ENCODE measurements at regions not wholly inside any gene's neighbourhood (a gene's known extent, or its start where the extent isn't known, plus 50 kb on each side); places are given as distances from the start of the nearest gene placed in this dataset.
"Not testable (repeated sequence)": the region's sequence is repeated elsewhere in the genome, so short reads cannot be mapped to it uniquely, and the experiment has no call there.

DNA sequence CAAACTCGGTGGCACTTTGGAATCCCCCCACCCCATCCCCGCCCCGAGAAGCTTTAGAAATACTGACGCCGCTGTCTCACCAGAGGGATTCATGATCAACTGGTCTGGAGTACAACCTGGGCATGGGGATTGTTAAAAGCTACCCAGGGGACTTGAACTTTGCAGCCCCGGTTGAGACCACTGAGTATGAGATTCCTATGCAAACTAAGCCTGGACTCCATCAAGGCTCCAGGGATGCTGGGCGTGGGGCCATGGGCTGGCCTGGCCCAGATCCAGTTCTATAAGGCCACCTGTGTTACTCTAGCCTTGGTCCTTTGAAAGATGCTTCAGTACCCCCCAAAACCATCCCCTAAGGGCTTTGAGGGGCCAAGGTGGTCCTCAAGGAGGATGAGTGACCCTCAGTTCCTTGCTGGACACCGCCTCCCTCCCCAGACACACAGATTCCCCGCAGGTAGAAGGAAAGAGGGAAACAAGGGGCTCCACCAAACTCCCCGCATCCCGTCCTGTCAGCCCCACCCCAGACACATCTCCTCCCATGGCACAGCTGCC is 68.5 kb downstream of the MRPL36 start:
- DNase-seq: peak; percentile 1

DNA sequence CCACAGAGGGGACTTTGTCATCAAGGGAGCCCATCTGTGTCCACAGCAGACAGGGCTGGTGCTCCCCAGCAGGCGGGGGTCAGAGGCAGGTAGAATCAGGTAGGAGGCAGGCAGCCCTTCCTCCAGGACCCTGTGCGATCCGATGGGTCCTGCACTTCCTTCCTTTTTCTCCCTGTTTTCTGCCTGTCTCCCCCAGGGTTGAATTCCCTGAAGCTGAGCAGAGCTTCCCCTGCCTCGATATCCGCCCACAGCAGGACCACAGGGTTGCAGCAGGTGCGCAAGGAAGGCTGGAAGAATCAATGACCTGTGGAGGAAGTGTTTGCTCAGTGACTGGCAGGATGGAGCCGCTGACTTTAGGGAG is 69.2 kb downstream of the MRPL36 start:
- DNase-seq: peak; percentile 1

DNA sequence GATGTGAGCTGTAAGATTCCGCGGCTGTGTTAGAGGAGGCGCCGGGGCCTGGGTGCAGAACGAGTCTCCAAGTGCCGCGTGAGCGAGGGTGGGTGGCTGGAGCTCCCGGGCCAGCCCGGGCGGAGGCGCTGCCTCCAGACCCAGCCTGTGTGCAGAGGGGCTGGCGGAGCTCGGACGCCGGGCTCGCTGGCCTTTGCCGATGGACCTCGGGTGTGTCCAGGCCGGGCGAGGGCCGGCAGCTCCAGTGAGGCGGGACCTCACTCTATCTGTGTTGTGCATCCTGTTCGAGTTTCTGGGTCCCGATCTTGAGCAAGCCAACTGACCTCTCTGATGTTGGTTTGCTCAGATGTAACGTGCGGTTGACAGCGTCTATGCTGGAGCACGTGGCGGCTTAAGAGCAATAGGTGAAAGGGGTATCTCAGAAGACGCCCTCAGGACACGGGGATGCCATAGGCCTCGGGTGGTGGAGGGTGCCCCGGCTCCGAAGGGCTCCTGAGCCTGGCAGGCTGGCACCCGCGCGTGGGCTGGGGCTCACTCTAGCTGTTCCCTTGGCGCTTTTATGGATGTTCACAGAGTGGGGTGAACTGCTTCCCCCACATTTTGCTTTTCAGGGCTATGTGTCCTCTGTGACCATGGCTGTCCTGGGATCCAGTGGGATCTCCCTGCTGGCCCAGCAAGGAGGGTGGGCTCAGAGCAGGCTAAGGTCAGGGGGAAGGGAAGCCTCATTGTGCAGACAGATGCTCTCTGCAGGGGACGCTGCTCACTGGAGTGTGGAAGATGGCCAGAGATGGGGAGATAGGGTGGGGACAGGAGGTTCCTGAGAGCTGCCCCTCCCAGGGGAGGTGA is 69.8 kb downstream of the MRPL36 start:
- DNase-seq: peak; percentile 2

- no peak for DNase-seq
These were observed 70.8 kb downstream of the MRPL36 start for GRCh38 chr5:1728846-1729245.

- DNase-seq: peak; percentile 2
These were observed 72.1 kb downstream of the MRPL36 start for GRCh38 chr5:1727571-1727970.

DNA sequence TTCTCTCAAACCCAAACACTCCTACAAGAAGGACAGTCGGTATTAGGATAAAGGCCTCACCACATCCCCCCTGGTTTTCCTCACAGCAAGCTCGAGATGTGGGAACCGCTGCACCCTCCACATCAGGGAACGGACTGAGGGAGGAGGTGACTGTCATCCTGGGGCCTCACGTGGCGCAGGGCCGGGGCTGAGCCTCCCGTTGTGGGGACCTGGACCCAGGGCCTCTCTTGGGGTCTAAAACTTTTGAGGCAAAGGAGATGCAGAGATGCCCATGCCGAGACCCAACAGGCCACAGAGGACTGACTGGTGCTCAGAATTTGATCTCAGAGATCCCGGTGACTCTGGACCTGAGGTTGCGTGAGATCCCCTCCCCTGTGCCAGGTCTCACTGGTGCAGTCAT is 72.7 kb downstream of the MRPL36 start:
- DNase-seq: no peak

DNA sequence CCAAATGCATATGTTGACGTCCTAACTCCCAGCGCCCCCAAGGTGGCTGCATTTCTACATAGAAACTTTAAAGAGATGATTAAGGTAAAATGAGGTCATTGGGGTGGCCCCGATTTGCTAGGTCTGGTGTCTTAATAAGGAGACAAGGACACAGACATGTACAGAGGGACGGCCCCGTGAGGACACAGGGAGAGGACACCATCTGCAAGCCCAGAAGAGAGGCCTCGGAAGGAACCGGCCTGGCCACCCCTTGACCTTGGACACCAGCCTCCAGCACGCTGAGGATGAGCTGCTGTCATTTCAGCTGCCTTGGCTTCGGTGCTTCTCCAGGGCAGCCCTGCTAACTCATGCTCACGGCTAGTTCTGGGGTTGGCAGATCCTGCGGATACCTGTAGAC is 73.2 kb downstream of the MRPL36 start:
- peak; percentile 1 for DNase-seq

GRCh38 chr5:1725641-1726468 is 73.8 kb downstream of the MRPL36 start:
- peak; percentile 2 for DNase-seq

- peak; percentile 19 for DNase-seq
These were observed 74.6 kb downstream of the MRPL36 start for GRCh38 chr5:1724822-1725602.

DNA sequence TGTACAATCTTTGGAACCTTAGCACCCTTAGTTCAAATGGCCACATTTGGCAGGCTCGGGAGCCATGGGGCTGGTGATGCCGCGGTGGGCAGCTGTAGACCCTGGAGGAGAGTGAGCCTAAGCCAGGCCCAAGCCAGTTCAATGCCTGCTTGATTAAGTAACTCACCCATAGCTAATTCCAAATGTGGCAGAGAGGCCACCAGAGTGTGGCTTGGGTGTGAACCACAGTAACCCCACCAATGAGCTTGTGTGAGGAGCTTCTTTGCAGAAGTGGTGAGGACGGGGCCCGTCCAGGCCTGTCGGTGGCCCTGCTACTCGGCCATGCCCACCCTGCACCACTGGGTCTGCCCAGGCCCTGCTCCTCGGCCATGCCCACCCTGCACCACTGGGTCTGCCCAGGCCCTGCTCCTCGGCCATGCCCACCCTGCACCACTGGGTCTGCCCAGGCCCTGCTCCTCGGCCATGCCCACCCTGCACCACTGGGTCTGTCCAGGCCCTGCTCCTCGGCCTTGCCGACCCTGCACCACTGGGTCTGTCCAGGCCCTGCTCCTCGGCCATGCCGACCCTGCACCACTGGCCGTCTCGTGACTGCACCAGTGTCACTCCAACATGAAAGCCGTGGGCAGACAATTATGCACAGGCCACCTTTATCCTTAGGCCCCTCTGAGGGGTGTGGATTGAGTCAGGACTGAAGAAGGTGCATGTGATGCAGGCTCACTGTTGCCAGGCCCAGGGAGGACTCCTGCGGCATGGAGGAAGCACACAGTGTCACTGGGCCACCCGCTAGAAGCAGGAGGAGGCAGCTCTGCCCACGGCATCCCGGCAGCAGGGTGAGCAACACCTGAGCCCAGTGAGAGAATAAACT is 75.4 kb downstream of the MRPL36 start:
- peak; percentile 3 for DNase-seq

DNA sequence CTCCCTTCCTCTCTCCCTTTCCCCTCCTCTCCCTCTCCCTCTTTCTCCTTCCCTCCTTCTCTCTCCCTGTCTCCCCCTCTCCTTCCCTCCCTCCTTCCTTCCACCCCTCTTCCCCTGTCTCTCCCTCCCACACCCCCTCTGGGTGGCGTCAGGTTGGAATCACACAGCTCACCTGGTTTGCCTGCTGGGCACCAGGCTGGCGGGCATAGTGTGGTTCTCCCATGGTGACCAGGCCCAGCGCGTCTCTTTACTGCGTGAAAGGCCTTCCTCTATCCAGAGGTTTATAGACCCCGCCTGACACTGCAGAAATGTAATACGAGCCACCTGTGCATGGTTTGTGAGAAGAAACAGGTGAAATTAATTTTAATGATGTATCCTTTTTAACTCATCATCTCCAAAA is 76.2 kb downstream of the MRPL36 start:
- peak; percentile 2 for DNase-seq

GRCh38 chr5:1722877-1723276 is 76.8 kb downstream of the MRPL36 start:
- peak; percentile 1 for DNase-seq

GRCh38 chr5:1720396-1721110 is 79.1 kb downstream of the MRPL36 start:
- no peak for DNase-seq

DNA sequence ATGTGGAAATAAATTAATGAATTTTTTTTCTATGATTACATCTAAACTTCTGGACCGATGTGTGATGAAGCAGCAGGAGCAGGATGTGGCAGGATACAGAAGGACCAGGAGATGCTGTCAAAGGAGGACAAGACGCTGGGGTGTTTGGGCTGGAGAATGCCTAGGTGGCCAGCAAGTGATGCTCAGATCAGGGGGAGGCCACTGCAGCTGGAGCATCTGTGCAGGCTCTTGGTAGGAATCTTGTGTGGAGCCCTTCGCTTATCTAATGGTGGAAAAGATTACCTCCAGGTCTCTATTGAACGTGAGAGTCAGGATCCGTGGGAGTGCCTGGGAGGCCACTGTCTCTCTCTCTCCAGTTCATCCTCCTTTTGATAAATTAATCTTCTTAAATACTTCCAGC is 79.8 kb downstream of the MRPL36 start:
- DNase-seq: no peak

GRCh38 chr5:1718669-1719068 is 81.0 kb downstream of the MRPL36 start:
- no peak for DNase-seq

DNA sequence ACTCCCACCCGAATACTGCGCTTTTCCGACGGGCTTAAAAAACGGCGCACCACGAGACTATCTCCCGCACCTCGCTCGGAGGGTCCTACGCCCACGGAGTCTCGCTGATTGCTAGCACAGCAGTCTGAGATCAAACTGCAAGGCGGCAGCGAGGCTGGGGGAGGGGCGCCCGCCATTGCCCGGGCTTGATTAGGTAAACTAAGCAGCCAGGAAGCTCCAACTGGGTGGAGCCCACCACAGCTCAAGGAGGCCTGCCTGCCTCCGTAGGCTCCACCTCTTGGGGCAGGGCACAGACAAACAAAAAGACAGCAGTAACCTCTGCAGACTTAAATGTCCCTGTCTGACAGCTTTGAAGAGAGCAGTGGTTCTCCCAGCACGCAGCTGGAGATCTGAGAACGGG is 89.5 kb downstream of the MRPL36 start:
- DNase-seq: not testable (repeated sequence)

GRCh38 chr5:1709171-1709803 is 90.3 kb downstream of the MRPL36 start:
- no peak for DNase-seq

- DNase-seq: no peak
These were observed 91.0 kb downstream of the MRPL36 start for GRCh38 chr5:1708592-1709141.

GRCh38 chr5:1707467-1707866 is 92.2 kb downstream of the MRPL36 start:
- no peak for DNase-seq

DNA sequence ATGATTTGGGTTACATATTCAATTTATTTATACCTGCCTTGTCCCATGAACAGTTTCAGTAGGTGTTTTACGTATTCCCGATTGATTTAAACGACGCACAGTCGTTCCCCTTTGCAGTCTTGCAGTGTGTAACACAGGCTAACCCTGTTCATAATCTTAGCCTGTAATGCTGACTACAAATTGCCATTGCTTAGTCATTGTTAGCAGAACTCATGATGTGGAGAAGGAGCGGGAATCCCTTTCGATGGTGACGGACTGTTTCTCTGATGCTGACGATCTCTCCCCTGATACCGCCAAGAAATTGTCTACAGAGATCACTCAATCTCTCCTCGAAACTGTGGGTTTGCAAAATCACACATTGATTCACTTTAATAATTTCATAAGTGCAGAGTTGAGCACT is 93.2 kb downstream of the MRPL36 start:
- DNase-seq: no peak

DNA sequence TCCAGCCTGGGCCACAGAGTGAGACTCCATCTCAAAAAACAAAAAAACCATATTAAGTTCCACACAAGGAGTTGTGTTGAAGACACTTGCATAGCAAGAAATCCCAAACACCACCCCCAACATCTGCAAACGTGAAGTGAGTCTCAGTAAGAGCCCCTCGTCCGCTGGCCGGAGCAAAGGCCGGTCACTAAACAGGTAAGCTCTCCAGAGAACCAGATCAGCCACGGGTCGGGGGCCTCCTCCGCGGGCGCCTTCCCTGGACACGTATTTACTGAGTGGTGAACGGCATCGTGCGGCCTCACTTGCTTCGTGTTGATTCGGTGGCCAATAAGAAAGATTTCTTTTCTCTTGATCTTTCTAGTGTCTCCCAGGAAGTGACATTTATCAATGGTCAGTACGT is 93.6 kb downstream of the MRPL36 start:
- no peak for DNase-seq
